Neural cell (in vitro differentiated cells): ENCODE measurements at regions not wholly inside any gene's neighbourhood (a gene's known extent, or its start where the extent isn't known, plus 50 kb on each side); places are given as distances from the start of the nearest gene placed in this dataset.

Experiments
- CTCF ChIP-seq: fragments of 450-650 bp; IDR thresholded peaks from 2 replicates; pipeline ENCODE4 v1.5.1; 2014; ENCODE audit warnings: antibody characterized with exemption, mild to moderate bottlenecking, moderate library complexity; ENCODE audit not compliant: poor library complexity, severe bottlenecking
- EP300 ChIP-seq: fragments of 450-650 bp; conservative IDR thresholded peaks from 2 replicates; pipeline ENCODE4 v1.6.1; 2014; ENCODE audit warnings: antibody characterized with exemption, mild to moderate bottlenecking, moderate library complexity; ENCODE audit not compliant: poor library complexity, severe bottlenecking
- MXI1 ChIP-seq: fragments of 450-650 bp; conservative IDR thresholded peaks from 2 replicates; pipeline ENCODE4 v1.6.1; 2014; ENCODE audit warnings: antibody characterized with exemption, mild to moderate bottlenecking; ENCODE audit not compliant: poor library complexity, severe bottlenecking
- POLR2AphosphoS5 ChIP-seq: IDR thresholded peaks from 2 replicates; pipeline ENCODE4 v1.6.1; 2012
- RAD21 ChIP-seq: fragments of 450-650 bp; conservative IDR thresholded peaks from 2 replicates; pipeline ENCODE4 v1.6.1; 2014; ENCODE audit warnings: antibody characterized with exemption, mild to moderate bottlenecking, moderate library complexity
- REST ChIP-seq: IDR thresholded peaks from 2 replicates; pipeline ENCODE4 v1.6.1; 2012; ENCODE audit warnings: borderline replicate concordance

- TF ChIP-seq CTCF: no peak
- no peak for TF ChIP-seq RAD21
- no peak for TF ChIP-seq REST
- no peak for TF ChIP-seq EP300
- no peak for TF ChIP-seq POLR2AphosphoS5
- no peak for TF ChIP-seq MXI1
Measured at GRCh38 chrX:149079805-149080406, 425.2 kb downstream of the IDS start.
